ENCODE measurements at regions not wholly inside any gene's neighbourhood (a gene's known extent, or its start where the extent isn't known, plus 50 kb on each side); places are given as distances from the start of the nearest gene placed in this dataset.

GRCh38 chr6:168724669-168725570, 283.9 kb downstream of the SMOC2 start:
- no peak for DNase-seq (ENCODE audit: low read depth, low spot score)

- DNase-seq (ENCODE audit: low read depth, low spot score): no peak
Measured at GRCh38 chr6:168724033-168724432, 283.0 kb downstream of the SMOC2 start.

GRCh38 chr6:168722397-168722796, 281.4 kb downstream of the SMOC2 start:
- DNase-seq (ENCODE audit: low read depth, low spot score): no peak

GRCh38 chr6:168721571-168721970, 280.6 kb downstream of the SMOC2 start:
- DNase-seq (ENCODE audit: low read depth, low spot score): no peak

GRCh38 chr6:168719901-168720300, 278.9 kb downstream of the SMOC2 start:
- no peak for DNase-seq (ENCODE audit: low read depth, low spot score)

GRCh38 chr6:168718821-168719475, 278.0 kb downstream of the SMOC2 start:
- no peak for DNase-seq (ENCODE audit: low read depth, low spot score)

All from smooth muscle cell of the brain vasculature (primary cell).